ENCODE measurements at regions not wholly inside any gene's neighbourhood (a gene's known extent, or its start where the extent isn't known, plus 50 kb on each side); places are given as distances from the start of the nearest gene placed in this dataset.
"Not testable (repeated sequence)": the region's sequence is repeated elsewhere in the genome, so short reads cannot be mapped to it uniquely, and the experiment has no call there.

DNA sequence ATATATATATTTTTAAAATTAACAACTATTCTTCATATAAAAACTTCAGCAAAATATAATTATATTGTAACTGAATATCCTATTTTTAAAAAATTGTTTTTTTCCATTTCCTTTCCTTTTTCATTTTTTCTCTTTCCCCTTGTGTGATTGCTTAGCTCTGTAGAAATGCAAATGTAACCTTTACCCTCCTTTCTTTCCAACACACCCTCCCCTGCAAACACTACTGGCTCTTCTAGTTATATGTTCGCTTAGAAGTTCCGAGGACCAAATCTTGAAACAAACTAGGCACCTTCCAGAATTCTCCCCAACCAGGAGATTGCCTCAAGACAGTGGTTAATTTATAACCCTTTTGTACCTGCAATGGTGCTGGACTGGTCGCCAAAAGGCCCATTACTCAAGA is 1980.0 kb upstream of the CDH6 start:
- ChIA-PET CTCF (no interaction called here), POLR2A (no interaction called here)
- Mint-ChIP-seq H3K4me3 (no peak overlapping the region), H3K4me1 (ENCODE audit: low read depth) (no peaks in the 10 kb centered on the region), H3K27ac (no peak overlapping the region), H3K27me3 (no peaks in the 10 kb centered on the region), H3K36me3 (no peaks in the 10 kb centered on the region), H3K9me3 (peaks cover 9% of the 10 kb centered on the region)
- DNase-seq = no peak
- intact Hi-C loops (cut with micrococcal nuclease) = no loop called here

DNA sequence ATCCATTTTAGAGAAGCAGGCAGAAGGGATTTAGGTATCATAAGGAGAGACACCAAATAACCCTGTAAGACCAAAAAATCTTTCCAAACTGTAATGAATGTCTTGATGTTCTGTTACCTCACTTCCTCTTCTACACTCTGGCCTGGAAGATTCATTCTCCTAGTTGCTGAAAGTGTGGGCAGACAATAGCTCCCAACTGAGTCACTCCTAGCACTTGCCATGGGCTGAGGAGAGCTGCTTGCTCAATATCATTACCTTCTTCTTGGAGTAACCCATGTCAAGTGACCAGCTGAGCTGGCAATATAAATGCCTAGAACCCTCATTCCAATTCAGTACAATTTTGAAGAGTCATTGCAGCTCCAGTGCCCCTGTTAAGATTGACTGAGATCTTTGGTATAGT is 1985.5 kb upstream of the CDH6 start:
- intact Hi-C loops (cut with micrococcal nuclease) = no loop called here
- ChIA-PET POLR2A (no interaction called here), CTCF (no interaction called here)
- Mint-ChIP-seq H3K4me1 (ENCODE audit: low read depth) (no peaks in the 10 kb centered on the region), H3K9me3 (peaks cover 3% of the 10 kb centered on the region), H3K27ac (no peak overlapping the region), H3K27me3 (no peaks in the 10 kb centered on the region), H3K4me3 (no peak overlapping the region), H3K36me3 (no peaks in the 10 kb centered on the region)
- no peak for DNase-seq

DNA sequence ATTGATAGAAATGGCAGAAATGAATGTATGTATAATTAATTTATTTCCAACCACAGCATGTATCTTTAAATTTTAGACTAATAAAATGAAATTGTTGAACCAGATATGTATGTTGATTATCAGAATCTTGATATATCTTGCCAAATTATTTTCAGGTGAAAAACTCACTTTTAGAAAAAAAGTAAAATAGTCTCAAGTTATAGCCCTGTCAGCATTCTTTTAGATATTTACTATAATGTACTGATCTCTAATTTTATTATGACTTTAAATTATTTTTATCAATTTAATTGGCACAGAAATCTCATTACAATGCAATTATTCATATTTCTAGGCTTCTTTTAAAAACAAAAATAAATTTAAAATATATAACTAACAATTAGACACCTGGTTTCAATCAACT is 1990.4 kb upstream of the CDH6 start:
- no peaks in the 10 kb centered on the region for H3K4me1 Mint-ChIP-seq (ENCODE audit: low read depth)
- DNase-seq = no peak
- H3K4me3 Mint-ChIP-seq = no peak overlapping the region
- intact Hi-C loops (cut with micrococcal nuclease) = no loop called here
- ChIA-PET POLR2A (no interaction called here), CTCF (no interaction called here)
- no peak overlapping the region for H3K27ac Mint-ChIP-seq
- H3K27me3 Mint-ChIP-seq = no peaks in the 10 kb centered on the region
- H3K36me3 Mint-ChIP-seq = no peaks in the 10 kb centered on the region
- peaks cover under 1% of the 10 kb centered on the region for H3K9me3 Mint-ChIP-seq

DNA sequence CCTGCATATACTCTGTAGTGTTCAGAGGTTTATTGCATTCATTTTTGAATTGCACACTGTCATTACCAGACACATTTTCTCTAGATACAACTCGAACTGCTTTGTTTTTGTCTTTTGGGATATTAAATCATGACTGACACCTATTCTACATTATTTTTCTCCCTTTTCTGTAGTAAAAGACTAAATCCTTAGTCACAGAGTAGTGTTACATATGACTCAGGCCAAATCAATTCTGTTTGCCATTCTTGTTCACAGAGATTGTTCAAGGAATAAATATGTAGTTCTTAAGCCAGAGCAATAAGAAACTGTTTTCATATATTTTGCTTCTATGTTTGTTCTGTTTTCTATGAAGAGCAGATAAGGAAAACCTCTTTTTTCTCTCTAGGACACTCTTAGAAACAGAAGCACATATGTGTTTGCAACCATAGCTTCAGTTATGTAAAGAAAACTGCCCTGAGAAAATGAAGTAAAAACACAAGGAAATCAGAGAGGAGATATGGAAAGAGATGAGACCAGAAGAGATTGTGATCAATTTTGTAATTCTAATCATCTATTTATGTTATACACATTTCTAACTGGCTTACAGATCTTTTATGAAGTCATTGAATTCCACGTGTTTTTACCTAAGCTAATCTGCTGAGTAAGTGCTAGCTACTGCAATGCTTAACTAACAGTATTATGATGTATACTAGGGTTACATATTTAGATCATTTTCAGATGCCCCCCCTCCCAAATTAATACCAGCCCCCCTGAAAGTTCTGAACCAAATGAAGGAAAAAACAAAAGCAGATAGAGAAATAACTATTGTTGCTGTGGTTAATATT is 1995.6 kb upstream of the CDH6 start:
- CTCF ChIA-PET = no interaction called here
- no peaks in the 10 kb centered on the region for H3K4me1 Mint-ChIP-seq (ENCODE audit: low read depth)
- no peaks in the 10 kb centered on the region for H3K27me3 Mint-ChIP-seq
- DNase-seq = no peak
- no peak overlapping the region for H3K4me3 Mint-ChIP-seq
- H3K36me3 Mint-ChIP-seq = no peaks in the 10 kb centered on the region
- no peak overlapping the region for H3K27ac Mint-ChIP-seq
- peaks cover 2% of the 10 kb centered on the region for H3K9me3 Mint-ChIP-seq
- POLR2A ChIA-PET = no interaction called here
- intact Hi-C loops (cut with micrococcal nuclease) = no loop called here

DNA sequence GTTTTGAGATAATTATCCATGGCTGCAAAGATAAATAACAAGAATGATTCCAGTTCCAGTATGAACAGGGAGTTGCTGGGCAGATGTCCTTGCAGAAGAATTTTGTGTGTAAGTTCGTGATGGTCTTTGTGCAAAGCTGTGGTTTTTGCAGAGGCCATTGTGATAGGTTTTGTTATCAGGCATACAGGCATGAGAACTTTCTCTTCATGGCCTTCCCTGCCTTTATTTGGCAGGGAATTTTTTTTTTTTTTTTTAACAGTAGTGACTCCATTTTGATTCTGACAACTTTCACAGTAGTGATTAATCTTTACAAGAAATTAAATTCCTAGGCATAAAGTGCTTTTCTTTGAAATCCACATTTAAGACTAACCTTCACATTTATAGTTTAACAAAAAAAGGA is 1999.5 kb upstream of the CDH6 start:
- Mint-ChIP-seq H3K27me3 (no peaks in the 10 kb centered on the region), H3K4me1 (ENCODE audit: low read depth) (no peaks in the 10 kb centered on the region), H3K36me3 (no peaks in the 10 kb centered on the region), H3K9me3 (peaks cover 2% of the 10 kb centered on the region), H3K4me3 (no peak overlapping the region), H3K27ac (no peak overlapping the region)
- ChIA-PET POLR2A (no interaction called here), CTCF (interaction anchor here (0.7 kb wide), 1 partner anchor 98 kb away, joined by 3 read pairs; no protein-coding TSS in a partner anchor)
- no peak for DNase-seq
- intact Hi-C loops (cut with micrococcal nuclease) = no loop called here

DNA sequence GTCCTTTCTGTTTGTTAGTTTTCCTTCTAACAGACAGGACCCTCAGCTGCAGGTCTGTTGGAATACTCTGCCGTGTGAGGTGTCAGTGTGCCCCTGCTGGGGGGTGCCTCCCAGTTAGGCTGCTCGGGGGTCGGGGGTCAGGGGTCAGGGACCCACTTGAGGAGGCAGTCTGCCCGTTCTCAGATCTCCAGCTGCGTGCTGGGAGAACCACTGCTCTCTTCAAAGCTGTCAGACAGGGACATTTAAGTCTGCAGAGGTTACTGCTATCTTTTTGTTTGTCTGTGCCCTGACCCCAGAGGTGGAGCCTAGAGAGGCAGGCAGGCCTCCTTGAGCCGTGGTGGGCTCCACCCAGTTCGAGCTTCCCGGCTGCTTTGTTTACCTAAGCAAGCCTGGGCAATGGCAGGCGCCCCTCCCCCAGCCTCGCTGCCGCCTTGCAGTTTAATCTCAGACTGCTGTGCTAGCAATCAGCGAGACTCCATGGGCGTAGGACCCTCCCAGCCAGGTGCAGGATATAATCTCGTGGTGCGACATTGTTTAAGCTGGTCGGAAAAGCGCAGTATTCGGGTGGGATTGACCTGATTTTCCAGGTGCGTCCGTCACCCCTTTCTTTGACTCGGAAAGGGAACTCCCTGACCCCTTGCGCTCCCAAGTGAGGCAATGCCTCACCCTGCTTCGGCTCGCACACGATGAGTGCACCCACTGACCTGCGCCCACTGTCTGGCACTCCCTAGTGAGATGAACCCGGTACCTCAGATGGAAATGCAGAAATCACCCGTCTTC is 2002.0 kb upstream of the CDH6 start:
- H3K9me3 Mint-ChIP-seq; CTCF ChIA-PET; intact Hi-C loops (cut with micrococcal nuclease); H3K27ac Mint-ChIP-seq; POLR2A ChIA-PET; H3K27me3 Mint-ChIP-seq; DNase-seq; H3K4me1 Mint-ChIP-seq (ENCODE audit: low read depth); H3K4me3 Mint-ChIP-seq; H3K36me3 Mint-ChIP-seq: not testable (repeated sequence)

DNA sequence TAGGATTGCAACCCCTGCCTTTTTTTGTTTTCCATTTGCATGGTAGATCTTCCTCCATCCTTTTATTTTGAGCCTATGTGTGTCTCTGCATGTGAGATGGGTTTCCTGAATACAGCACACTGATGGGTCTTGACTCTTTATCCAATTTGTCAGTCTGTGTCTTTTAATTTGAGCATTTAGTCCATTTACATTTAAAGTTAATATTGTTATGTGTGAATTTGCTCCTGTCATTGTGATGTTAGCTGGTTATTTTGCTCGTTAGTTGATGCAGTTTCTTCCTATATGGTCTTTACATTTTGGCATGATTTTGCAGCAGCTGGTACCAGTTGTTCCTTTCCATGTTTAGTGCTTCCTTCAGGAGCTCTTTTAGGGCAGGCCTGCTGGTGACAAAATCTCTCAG is 2003.1 kb upstream of the CDH6 start:
- H3K27me3 Mint-ChIP-seq; H3K9me3 Mint-ChIP-seq; intact Hi-C loops (cut with micrococcal nuclease); H3K4me1 Mint-ChIP-seq (ENCODE audit: low read depth); H3K36me3 Mint-ChIP-seq; H3K27ac Mint-ChIP-seq; H3K4me3 Mint-ChIP-seq; DNase-seq; POLR2A ChIA-PET; CTCF ChIA-PET: not testable (repeated sequence)

DNA sequence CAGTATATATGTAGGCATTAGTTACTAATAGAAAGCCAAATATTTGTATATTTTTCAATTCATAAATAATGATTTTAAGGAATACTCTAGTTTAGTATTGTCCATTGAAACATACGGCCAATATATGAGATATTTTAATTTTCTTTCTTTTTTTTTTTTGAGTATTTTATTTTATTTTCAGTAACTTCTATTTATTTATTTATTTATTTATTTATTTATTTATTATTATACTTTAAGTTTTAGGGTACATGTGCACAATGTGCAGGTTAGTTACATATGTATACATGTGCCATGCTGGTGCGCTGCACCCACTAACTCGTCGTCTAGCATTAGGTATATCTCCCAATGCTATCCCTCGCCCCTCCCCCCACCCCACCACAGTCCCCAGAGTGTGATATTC is 2007.1 kb upstream of the CDH6 start:
- intact Hi-C loops (cut with micrococcal nuclease); H3K9me3 Mint-ChIP-seq; CTCF ChIA-PET; H3K27ac Mint-ChIP-seq; DNase-seq; POLR2A ChIA-PET; H3K4me3 Mint-ChIP-seq; H3K4me1 Mint-ChIP-seq (ENCODE audit: low read depth); H3K27me3 Mint-ChIP-seq; H3K36me3 Mint-ChIP-seq: not testable (repeated sequence)

DNA sequence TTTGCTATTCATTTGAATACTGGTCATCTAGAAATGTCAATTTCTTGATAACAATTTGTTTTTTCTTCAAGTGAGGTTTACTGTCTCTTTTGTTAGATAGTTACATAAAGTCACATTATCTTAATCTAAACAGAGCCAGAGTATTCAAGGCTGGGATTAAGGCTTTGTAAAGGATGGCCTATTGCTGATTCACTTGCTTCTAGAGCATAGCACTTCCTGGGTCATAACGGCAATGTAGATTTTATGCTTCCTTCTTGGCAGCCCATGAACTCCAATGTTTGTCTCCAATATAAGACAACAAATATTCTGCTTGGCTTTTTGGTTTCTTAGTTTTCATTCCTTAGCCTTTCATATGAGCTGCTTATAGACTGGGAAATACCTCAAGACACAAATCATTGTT is 2007.9 kb upstream of the CDH6 start:
- H3K36me3 Mint-ChIP-seq = no peaks in the 10 kb centered on the region
- H3K27ac Mint-ChIP-seq = no peak overlapping the region
- peaks cover 7% of the 10 kb centered on the region for H3K9me3 Mint-ChIP-seq
- POLR2A ChIA-PET = no interaction called here
- intact Hi-C loops (cut with micrococcal nuclease) = no loop called here
- no peaks in the 10 kb centered on the region for H3K27me3 Mint-ChIP-seq
- CTCF ChIA-PET = no interaction called here
- H3K4me1 Mint-ChIP-seq (ENCODE audit: low read depth) = no peaks in the 10 kb centered on the region
- no peak overlapping the region for H3K4me3 Mint-ChIP-seq
- no peak for DNase-seq

DNA sequence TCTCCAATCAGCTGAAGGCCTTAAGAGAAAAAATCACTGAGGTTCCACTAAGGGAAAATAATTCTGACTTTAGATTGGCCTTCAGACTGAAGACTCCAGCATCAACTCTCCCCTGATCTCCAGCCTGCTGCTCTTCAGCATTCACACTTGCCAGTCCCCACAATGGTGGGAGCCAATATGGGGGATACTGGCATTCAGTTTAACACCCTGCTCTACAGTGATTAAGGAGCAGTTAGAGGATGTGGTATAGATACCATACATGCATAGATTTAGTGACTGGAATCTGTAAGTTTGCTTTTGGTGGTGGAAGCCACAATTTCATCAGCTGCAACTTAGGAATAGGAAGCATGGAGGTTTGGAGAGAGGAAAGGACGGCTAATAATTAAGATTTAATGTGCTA is 2017.7 kb upstream of the CDH6 start:
- Mint-ChIP-seq H3K4me3 (no peak overlapping the region), H3K27me3 (no peaks in the 10 kb centered on the region), H3K36me3 (no peaks in the 10 kb centered on the region), H3K9me3 (peaks cover 29% of the 10 kb centered on the region), H3K4me1 (ENCODE audit: low read depth) (no peaks in the 10 kb centered on the region), H3K27ac (no peak overlapping the region)
- DNase-seq = no peak
- intact Hi-C loops (cut with micrococcal nuclease) = no loop called here
- POLR2A ChIA-PET = no interaction called here
- CTCF ChIA-PET = no interaction called here

DNA sequence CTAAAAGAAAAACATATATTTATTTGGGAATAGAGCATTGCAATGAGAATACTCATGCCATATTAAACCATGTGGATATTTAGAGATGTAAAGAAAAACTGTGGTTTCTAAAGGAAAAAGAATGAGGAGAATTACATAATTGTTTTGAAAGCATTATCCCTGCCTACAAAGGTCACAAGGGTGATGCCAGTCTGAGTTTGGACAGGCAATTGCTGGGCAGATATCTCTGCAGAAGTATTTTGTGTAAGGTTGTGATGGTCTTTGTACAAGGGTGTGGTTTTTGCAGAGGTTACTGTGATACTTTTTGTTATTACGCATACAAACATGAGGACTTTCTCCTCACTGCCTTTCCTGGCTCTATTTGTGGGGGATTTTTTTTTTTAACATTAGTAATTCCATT is 2022.9 kb upstream of the CDH6 start:
- Mint-ChIP-seq H3K36me3 (no peaks in the 10 kb centered on the region), H3K9me3 (peaks cover 28% of the 10 kb centered on the region), H3K4me1 (ENCODE audit: low read depth) (no peaks in the 10 kb centered on the region), H3K27ac (no peak overlapping the region), H3K27me3 (no peaks in the 10 kb centered on the region), H3K4me3 (no peak overlapping the region)
- CTCF ChIA-PET = no interaction called here
- POLR2A ChIA-PET = no interaction called here
- intact Hi-C loops (cut with micrococcal nuclease) = no loop called here
- DNase-seq = no peak

DNA sequence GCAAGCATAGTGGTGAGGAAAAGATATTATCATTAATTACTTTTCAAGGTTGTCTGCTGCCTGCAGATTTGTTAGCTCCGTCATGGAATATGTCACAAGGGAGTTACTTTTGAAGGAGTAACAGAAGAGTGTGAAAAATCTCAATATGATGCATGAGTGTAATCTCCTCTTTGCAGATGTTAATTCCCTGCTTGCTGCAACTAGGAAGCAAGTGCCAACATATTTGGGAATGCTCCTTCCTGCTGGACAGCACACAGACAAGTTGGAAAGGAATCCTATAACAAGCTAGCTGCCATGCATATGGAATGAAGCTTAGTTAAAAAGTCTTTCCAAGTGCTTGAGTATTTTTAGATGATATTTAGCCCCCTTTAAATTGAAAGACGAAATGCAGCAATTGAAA is 2023.6 kb upstream of the CDH6 start:
- intact Hi-C loops (cut with micrococcal nuclease) = no loop called here
- H3K4me3 Mint-ChIP-seq = no peak overlapping the region
- CTCF ChIA-PET = no interaction called here
- H3K27ac Mint-ChIP-seq = no peak overlapping the region
- no peaks in the 10 kb centered on the region for H3K27me3 Mint-ChIP-seq
- no peaks in the 10 kb centered on the region for H3K4me1 Mint-ChIP-seq (ENCODE audit: low read depth)
- no peak for DNase-seq
- peaks cover 26% of the 10 kb centered on the region for H3K9me3 Mint-ChIP-seq
- POLR2A ChIA-PET = no interaction called here
- no peaks in the 10 kb centered on the region for H3K36me3 Mint-ChIP-seq

DNA sequence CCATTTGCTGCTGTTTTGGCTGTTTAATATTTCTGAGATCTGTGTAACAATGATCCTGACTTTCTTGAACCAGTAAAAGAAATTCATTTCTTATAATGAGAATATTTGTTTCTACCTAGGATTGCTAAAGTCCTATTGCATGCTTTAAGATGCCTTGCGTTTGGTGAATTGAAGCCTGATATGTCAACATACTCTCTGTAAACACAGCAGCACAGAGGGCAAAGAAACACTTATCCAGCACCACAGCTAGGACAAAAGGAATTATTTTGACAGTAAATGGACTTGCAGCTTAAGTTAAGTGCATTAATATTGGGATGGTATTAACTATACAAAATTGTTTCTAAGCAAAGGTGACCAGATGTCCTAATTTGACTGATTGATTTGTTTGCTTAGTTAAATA is 2031.2 kb upstream of the CDH6 start:
- CTCF ChIA-PET = no interaction called here
- DNase-seq = no peak
- Mint-ChIP-seq H3K27ac (no peak overlapping the region), H3K4me3 (no peak overlapping the region), H3K36me3 (no peaks in the 10 kb centered on the region), H3K9me3 (peaks cover 14% of the 10 kb centered on the region), H3K4me1 (ENCODE audit: low read depth) (no peaks in the 10 kb centered on the region), H3K27me3 (no peaks in the 10 kb centered on the region)
- intact Hi-C loops (cut with micrococcal nuclease) = no loop called here
- POLR2A ChIA-PET = no interaction called here

All from activated CD4-positive, alpha-beta memory T cell treated with anti-CD3 and anti-CD28 coated beads for 36 hours (primary cell).